Brain microvascular endothelial cell (primary cell): ENCODE measurements at regions not wholly inside any gene's neighbourhood (a gene's known extent, or its start where the extent isn't known, plus 50 kb on each side); places are given as distances from the start of the nearest gene placed in this dataset.

Experiments used
- DNase-seq: peaks from one replicate; pipeline ENCODE4 v3.0.0-alpha.2; 2020
- H3K27ac ChIP-seq: fragments of 250-450 bp; sonication (Bioruptor Pico); 2 replicates; pipeline ENCODE4 v1.5.1; 2020; ENCODE audit warnings: mild to moderate bottlenecking, moderate library complexity
- H3K27me3 ChIP-seq: fragments of 250-450 bp; sonication (Bioruptor Pico); replicated peaks from 2 replicates; pipeline ENCODE4 v1.5.1; 2020; ENCODE audit warnings: mild to moderate bottlenecking
- H3K36me3 ChIP-seq: fragments of 250-450 bp; sonication (Bioruptor Pico); replicated peaks from 2 replicates; pipeline ENCODE4 v1.5.1; 2020; ENCODE audit warnings: mild to moderate bottlenecking
- H3K4me3 ChIP-seq: 2 replicates; pipeline ENCODE4 v1.5.1; 2011; ENCODE audit warnings: low read depth, mild to moderate bottlenecking, control low read depth, low read length, moderate library complexity
- CTCF ChIP-seq: IDR thresholded peaks from 2 replicates; pipeline ENCODE4 v1.5.1; 2011; ENCODE audit warnings: low read depth, mild to moderate bottlenecking, moderate library complexity, low read length, control low read depth, inconsistent platforms; ENCODE audit errors: missing control alignments
- in situ Hi-C: cut with HindIII; loops from 2 replicates; pipeline ENCODE4 v1.10.0; 2017; ENCODE audit warnings: low sequenced_read_pairs, low pct_ligation_motif_present

- Histone ChIP-seq H3K4me3 (no peak overlapping the region), H3K27me3 (no peaks in the 10 kb centered on the region), H3K36me3 (no peaks in the 10 kb centered on the region), H3K27ac (no peak overlapping the region)
- no peak for TF ChIP-seq CTCF
- in situ Hi-C loops = no loop called here
- no peak for DNase-seq
Measured at GRCh38 chr1:58158016-58158415, 388.5 kb downstream of the OMA1 start.

- TF ChIP-seq CTCF = no peak
Measured at GRCh38 chr1:58157256-58157655, 389.3 kb downstream of the OMA1 start.

GRCh38 chr1:58156831-58157230, 389.7 kb downstream of the OMA1 start:
- no peaks in the 10 kb centered on the region for H3K27me3 ChIP-seq
- in situ Hi-C loops = no loop called here
- TF ChIP-seq CTCF = no peak
- H3K36me3 ChIP-seq = no peaks in the 10 kb centered on the region
- H3K27ac ChIP-seq = no peak overlapping the region
- DNase-seq = no peak
- H3K4me3 ChIP-seq = no peak overlapping the region

More at GRCh38 chr1:58157256-58157655, 389.3 kb downstream of the OMA1 start:
- H3K4me3 ChIP-seq = no peak overlapping the region
- H3K36me3 ChIP-seq = no peaks in the 10 kb centered on the region
- in situ Hi-C loops = no loop called here
- H3K27ac ChIP-seq = no peak overlapping the region
- no peaks in the 10 kb centered on the region for H3K27me3 ChIP-seq
- no peak for DNase-seq

GRCh38 chr1:58156124-58156468, 390.4 kb downstream of the OMA1 start:
- in situ Hi-C loops = no loop called here
- no peak for TF ChIP-seq CTCF
- H3K4me3 ChIP-seq = no peak overlapping the region
- no peaks in the 10 kb centered on the region for H3K27me3 ChIP-seq
- no peak overlapping the region for H3K27ac ChIP-seq
- DNase-seq = no peak
- no peaks in the 10 kb centered on the region for H3K36me3 ChIP-seq

GRCh38 chr1:58155418-58156123, 391.0 kb downstream of the OMA1 start:
- peak; percentile 50 for TF ChIP-seq CTCF
- in situ Hi-C loops = no loop called here
- Histone ChIP-seq H3K27ac (no peak overlapping the region), H3K36me3 (no peaks in the 10 kb centered on the region), H3K4me3 (no peak overlapping the region), H3K27me3 (no peaks in the 10 kb centered on the region)
- DNase-seq = no peak

GRCh38 chr1:58154256-58154655, 392.3 kb downstream of the OMA1 start:
- Histone ChIP-seq H3K27me3 (no peaks in the 10 kb centered on the region), H3K36me3 (no peaks in the 10 kb centered on the region), H3K4me3 (no peak overlapping the region), H3K27ac (no peak overlapping the region)
- no peak for TF ChIP-seq CTCF
- in situ Hi-C loops = no loop called here
- DNase-seq = no peak
